Upper lobe of right lung (tissue), 1 donor: ENCODE measurements at regions not wholly inside any gene's neighbourhood (a gene's known extent, or its start where the extent isn't known, plus 50 kb on each side); places are given as distances from the start of the nearest gene placed in this dataset.

Source experiments
- ATAC-seq: fragments of 200-7000 bp; cut with Tn5 transposase; one replicate; pipeline ENCODE4 v1.9.1; 2020; ENCODE audit warnings: mild to moderate bottlenecking, moderate library complexity
- DNase-seq: peaks from one replicate; pipeline ENCODE4 v3.0.0-alpha.2; 2020
- H3K27ac ChIP-seq: fragments of 200-600 bp; one replicate; pipeline ENCODE4 v1.8.0; 2022
- H3K27me3 ChIP-seq: fragments of 200-600 bp; one replicate; pipeline ENCODE4 v1.8.0; 2022; ENCODE audit warnings: mild to moderate bottlenecking
- H3K36me3 ChIP-seq: fragments of 200-600 bp; one replicate; pipeline ENCODE4 v1.8.0; 2022
- H3K4me1 ChIP-seq: fragments of 200-600 bp; one replicate; pipeline ENCODE4 v1.8.0; 2022
- H3K4me3 ChIP-seq: fragments of 200-600 bp; one replicate; pipeline ENCODE4 v1.8.0; 2022; ENCODE audit warnings: mild to moderate bottlenecking
- H3K9me3 ChIP-seq: fragments of 200-600 bp; one replicate; pipeline ENCODE4 v1.8.0; 2022
- CTCF ChIP-seq: fragments of 200-600 bp; IDR thresholded peaks from one replicate; pipeline ENCODE4 v1.8.0; 2022; ENCODE audit warnings: antibody characterized with exemption
- intact Hi-C: fragments of 100-400 bp; cut with DNase I; formaldehyde crosslinking; loops from one replicate; pipeline ENCODE4 v1.11.0; 2022
- donor health status: DM: no; HTN: yes; CAD: no; lungs with severe emphysema.

GRCh38 chr2:226135861-226136548 lies 663.6 kb downstream of the IRS1 start:
- DNase-seq (no peak), ATAC-seq (no peak)
- H3K27ac ChIP-seq, result no peak overlapping the region
- no peaks in the 10 kb centered on the region for H3K4me1 ChIP-seq
- no peaks in the 10 kb centered on the region for H3K9me3 ChIP-seq
- H3K36me3 ChIP-seq, result no peaks in the 10 kb centered on the region
- intact Hi-C loops, result no loop called here
- no peak for TF ChIP-seq CTCF
- no peaks in the 10 kb centered on the region for H3K27me3 ChIP-seq
- H3K4me3 ChIP-seq, result no peak overlapping the region

GRCh38 chr2:226132323-226133215 lies 667.1 kb downstream of the IRS1 start:
- no peaks in the 10 kb centered on the region for H3K9me3 ChIP-seq
- H3K36me3 ChIP-seq, result no peaks in the 10 kb centered on the region
- no peak overlapping the region for H3K4me3 ChIP-seq
- no peaks in the 10 kb centered on the region for H3K4me1 ChIP-seq
- DNase-seq (no peak), ATAC-seq (no peak)
- H3K27me3 ChIP-seq, result no peaks in the 10 kb centered on the region
- no peak for TF ChIP-seq CTCF
- intact Hi-C loops, result no loop called here
- H3K27ac ChIP-seq, result no peak overlapping the region

- DNase-seq, result no peak
- H3K4me3 ChIP-seq, result no peak overlapping the region
- intact Hi-C loops, result no loop called here
- no peak for TF ChIP-seq CTCF
- H3K27ac ChIP-seq, result no peak overlapping the region
- no peaks in the 10 kb centered on the region for H3K4me1 ChIP-seq
- no peaks in the 10 kb centered on the region for H3K36me3 ChIP-seq
- ATAC-seq, result peak; percentile 73
- no peaks in the 10 kb centered on the region for H3K9me3 ChIP-seq
- H3K27me3 ChIP-seq, result no peaks in the 10 kb centered on the region
Measured at GRCh38 chr2:226131299-226131784, 668.3 kb downstream of the IRS1 start.

- Histone ChIP-seq H3K9me3 (no peaks in the 10 kb centered on the region), H3K27ac (no peak overlapping the region), H3K4me3 (no peak overlapping the region), H3K27me3 (no peaks in the 10 kb centered on the region), H3K4me1 (no peaks in the 10 kb centered on the region), H3K36me3 (no peaks in the 10 kb centered on the region)
- ATAC-seq (no peak), DNase-seq (no peak)
- intact Hi-C loops, result no loop called here
- no peak for TF ChIP-seq CTCF
Measured at GRCh38 chr2:226130192-226130591, 669.4 kb downstream of the IRS1 start.

- Histone ChIP-seq H3K27me3 (no peaks in the 10 kb centered on the region), H3K9me3 (no peaks in the 10 kb centered on the region), H3K4me3 (no peak overlapping the region), H3K27ac (no peak overlapping the region), H3K4me1 (peaks cover 17% of the 10 kb centered on the region), H3K36me3 (no peaks in the 10 kb centered on the region)
- TF ChIP-seq CTCF, result no peak
- intact Hi-C loops, result no loop called here
- ATAC-seq, result no peak
- DNase-seq, result no peak
Measured at GRCh38 chr2:226127682-226128081, 671.9 kb downstream of the IRS1 start.
